ENCODE measurements at regions not wholly inside any gene's neighbourhood (a gene's known extent, or its start where the extent isn't known, plus 50 kb on each side); places are given as distances from the start of the nearest gene placed in this dataset.

DNA sequence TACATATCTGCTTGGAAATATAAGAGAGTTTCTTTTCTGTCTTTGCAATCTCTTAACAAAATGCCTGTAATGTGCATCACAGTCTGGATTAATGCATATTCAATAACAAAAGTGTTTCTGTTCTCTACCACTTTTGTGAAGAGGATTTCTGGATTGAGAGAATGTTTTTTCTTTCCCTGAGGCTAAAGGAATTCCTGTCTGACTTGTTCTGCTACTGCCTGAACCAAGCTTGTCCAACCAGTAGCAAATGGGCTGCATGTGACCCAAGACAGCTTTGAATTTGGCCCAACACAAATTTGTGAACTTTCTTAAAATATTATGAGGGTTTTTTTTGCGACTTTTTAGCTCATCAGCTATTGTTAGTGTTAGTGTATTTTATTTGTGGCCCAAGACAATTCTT, 1133.9 kb downstream of the SH3BGRL start:
- Mint-ChIP-seq H3K27ac (no peak overlapping the region), H3K27me3 (ENCODE audit: low read depth) (no peaks in the 10 kb centered on the region), H3K4me3 (no peak overlapping the region), H3K9me3 (peaks cover 53 to 55% of the 10 kb centered on the region in 2 experiments), H3K36me3 (ENCODE audit: insufficient read depth in 1 of 3, low read depth in 3 of 3) (peaks cover 0 to 8% (median 0%) of the 10 kb centered on the region in 3 experiments; a peak in 2 of 7 replicates), H3K4me1 (peaks cover 3 to 16% of the 10 kb centered on the region in 2 experiments)
- H3K4ac ChIP-seq (ENCODE audit: low read depth, low read length) = no peak overlapping the region
- no peak overlapping the region for H4K91ac ChIP-seq (ENCODE audit: insufficient read length, low read depth, low read length)
- H3K23me2 ChIP-seq (ENCODE audit: insufficient read length, low read depth, low read length, poor library complexity, severe bottlenecking) = no peaks in the 10 kb centered on the region
- no peak overlapping the region for H2AK5ac ChIP-seq (ENCODE audit: insufficient read length, low read length)
- H2BK15ac ChIP-seq (ENCODE audit: low read depth, low read length) = no peak overlapping the region
- no CpG with 5 or more reads among the region's 1 CpG for WGBS (ENCODE audit: extremely low coverage, insufficient read length, low lambda C conversion rate)
- no peak overlapping the region for H3K23ac ChIP-seq (ENCODE audit: insufficient read length, low read depth, low read length)
- no peak overlapping the region for H3K14ac ChIP-seq (ENCODE audit: insufficient read depth, low read length)
- H4K5ac ChIP-seq (ENCODE audit: insufficient read length, low read depth, low read length) = no peak overlapping the region
- no peaks in the 10 kb centered on the region for H3K79me2 ChIP-seq (ENCODE audit: insufficient read depth, low read length)
- H2BK5ac ChIP-seq (ENCODE audit: insufficient read length, low read length) = no peak overlapping the region
- no peak overlapping the region for H3K4me2 ChIP-seq (ENCODE audit: insufficient read depth, insufficient read length, low read length)
- H2AFZ ChIP-seq (ENCODE audit: low read length) = no peak overlapping the region
- H3K27me3 ChIP-seq (ENCODE audit: insufficient read depth, low read length) = no peaks in the 10 kb centered on the region
- H3K27ac ChIP-seq (ENCODE audit: insufficient read length, low read depth, low read length) = no peak overlapping the region
- DNase-seq = no peak
- no peak overlapping the region for H3K18ac ChIP-seq (ENCODE audit: insufficient read length, low read depth, low read length)
- no peak overlapping the region for H3K9ac ChIP-seq (ENCODE audit: extremely low read depth, insufficient read length, low read length)
- H2BK12ac ChIP-seq (ENCODE audit: insufficient read length, low read depth, low read length) = no peak overlapping the region
- peaks cover 12% of the 10 kb centered on the region for H3K9me3 ChIP-seq (ENCODE audit: control insufficient read depth, low read depth, low read length)
- no peaks in the 10 kb centered on the region for H3K79me1 ChIP-seq (ENCODE audit: insufficient read depth, low read depth, low read length, poor library complexity, severe bottlenecking)
- TF ChIP-seq CTCF (conservative IDR thresholded peaks at IDR 0.05) = no peak
- no peak overlapping the region for H2BK20ac ChIP-seq (ENCODE audit: low read depth, low read length, poor library complexity, severe bottlenecking)
- H3K4me1 ChIP-seq (ENCODE audit: insufficient read depth, low read length) = no peaks in the 10 kb centered on the region
- H4K8ac ChIP-seq (replicated peaks; ENCODE audit: insufficient read length, low read depth, low read length) = no peak overlapping the region
- H2BK120ac ChIP-seq (ENCODE audit: low read depth, low read length, poor library complexity, severe bottlenecking) = no peak overlapping the region
- no peak overlapping the region for H3K56ac ChIP-seq (ENCODE audit: insufficient read length, low read depth, low read length)
- no peaks in the 10 kb centered on the region for H4K20me1 ChIP-seq (ENCODE audit: control insufficient read depth, insufficient read depth, insufficient read length)
- no peak overlapping the region for H3T11ph ChIP-seq (ENCODE audit: low read length)
